ENCODE measurements at regions not wholly inside any gene's neighbourhood (a gene's known extent, or its start where the extent isn't known, plus 50 kb on each side); places are given as distances from the start of the nearest gene placed in this dataset.

GRCh38 chr4:117327491-117327890 lies 242.1 kb upstream of the TRAM1L1 start:
- DNase-seq, result no peak

- no peak for DNase-seq
Measured at GRCh38 chr4:117328333-117328732, 243.0 kb upstream of the TRAM1L1 start.

GRCh38 chr4:117331817-117332216 lies 246.4 kb upstream of the TRAM1L1 start:
- DNase-seq, result no peak

DNA sequence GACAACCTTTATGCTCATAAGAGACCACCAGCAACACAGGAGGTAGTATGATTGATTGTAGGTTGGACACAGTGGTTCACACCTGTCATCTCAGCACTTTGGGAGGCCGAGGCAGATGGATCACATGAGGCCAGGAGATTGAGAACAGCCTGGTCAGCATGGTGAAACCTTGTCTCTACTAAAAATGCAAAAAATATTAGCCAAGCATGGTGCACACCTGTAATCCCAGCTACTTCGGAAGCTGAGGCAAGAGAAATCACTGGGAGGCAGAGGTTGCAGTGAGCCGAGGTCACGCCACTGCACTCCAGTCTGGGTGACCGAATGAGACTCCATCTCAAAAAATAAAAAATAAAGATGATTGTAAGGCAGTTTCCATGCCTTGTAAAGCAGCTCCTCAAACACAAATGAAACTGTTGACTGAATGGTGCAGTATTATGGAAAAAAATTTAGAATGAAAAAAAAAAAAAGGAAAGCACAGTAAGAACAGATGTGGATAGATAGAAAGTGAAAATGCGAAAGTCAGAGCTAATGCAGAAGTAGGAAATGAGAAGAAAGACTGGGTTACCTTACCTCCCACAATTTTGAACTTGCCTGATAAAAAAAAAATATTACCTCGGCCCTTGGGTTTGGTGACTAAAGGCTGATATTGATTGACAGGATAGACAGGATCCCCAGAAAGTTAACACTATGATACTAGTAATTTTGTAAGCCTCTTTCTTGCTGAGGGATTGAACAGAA lies 249.2 kb upstream of the TRAM1L1 start:
- DNase-seq, result no peak

GRCh38 chr4:117357437-117357836 lies 272.1 kb upstream of the TRAM1L1 start:
- no peak for DNase-seq

GRCh38 chr4:117357866-117358265 lies 272.5 kb upstream of the TRAM1L1 start:
- DNase-seq, result no peak

- no peak for DNase-seq
Measured at GRCh38 chr4:117370944-117371668, 285.7 kb upstream of the TRAM1L1 start.

DNA sequence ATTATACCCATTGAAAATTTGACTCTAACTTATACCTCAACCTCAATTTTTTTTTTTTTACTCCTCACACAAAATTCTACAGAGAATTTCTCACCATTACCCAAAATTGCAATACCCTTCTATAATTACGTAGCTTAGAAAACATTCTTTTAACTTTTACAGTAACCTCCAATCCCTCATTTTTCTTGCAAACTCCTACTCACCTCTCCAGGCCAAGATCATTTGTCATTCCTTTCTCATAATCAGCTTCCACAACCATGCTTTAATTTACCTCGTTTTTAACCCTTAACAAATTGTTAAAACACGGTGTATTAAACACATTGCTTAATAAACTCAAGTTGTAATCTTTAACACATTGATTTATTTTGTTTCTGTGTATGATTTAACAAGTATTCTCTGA lies 289.7 kb upstream of the TRAM1L1 start:
- DNase-seq, result no peak

DNA sequence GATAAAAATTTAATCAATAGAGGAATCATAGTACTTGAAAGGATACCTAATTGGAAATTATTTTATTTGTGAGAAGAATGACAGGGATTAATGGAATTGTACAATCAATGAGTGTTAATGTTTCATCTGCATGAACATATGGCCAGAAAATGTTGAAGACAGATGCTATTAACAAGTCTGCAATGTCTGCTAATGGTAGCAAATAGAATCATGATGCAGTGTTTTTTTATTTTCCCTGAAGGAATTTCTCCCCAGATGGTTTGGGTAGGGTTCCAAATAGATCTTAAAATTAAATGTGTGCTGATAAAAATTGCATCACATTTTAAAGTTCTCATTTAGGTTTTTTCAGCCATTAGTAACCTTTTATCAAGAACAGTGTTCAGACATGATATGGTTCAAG lies 291.3 kb upstream of the TRAM1L1 start:
- DNase-seq, result no peak

DNA sequence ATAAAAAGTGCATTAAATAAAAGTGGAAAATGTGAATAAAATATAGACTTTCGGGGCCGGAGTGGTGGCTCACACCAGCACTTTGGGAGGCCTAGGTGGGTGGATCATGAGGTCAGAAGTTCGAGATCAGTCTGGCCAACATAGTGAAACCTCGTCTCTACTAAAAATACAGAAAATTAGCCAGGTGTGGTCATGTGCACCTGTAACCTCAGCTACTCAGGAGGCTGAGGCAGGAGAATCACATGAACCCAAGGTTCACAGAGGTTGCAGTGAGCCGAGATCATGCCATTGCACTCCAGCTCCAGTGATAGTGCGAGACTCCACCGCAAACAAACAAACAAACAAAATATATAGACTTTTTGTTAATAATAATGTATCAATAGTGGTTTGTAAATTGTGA lies 293.6 kb upstream of the TRAM1L1 start:
- DNase-seq, result no peak

DNA sequence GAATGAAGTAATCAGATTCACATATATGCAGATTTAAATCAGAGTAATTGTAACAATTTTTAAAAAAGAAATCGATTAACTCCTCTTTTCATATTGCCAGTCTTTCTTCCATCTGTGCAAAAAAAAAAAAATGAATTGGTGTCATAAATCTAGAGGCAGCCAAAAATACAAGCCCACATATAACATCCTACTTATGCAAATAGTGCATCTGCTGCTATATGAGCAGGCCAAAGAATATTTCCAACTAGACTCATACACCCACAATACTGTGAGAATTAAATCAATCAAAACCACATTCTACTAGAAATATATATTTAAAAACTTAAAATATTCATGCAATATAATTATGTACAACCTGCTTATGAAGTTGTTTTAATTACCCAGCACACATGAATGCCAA lies 298.1 kb upstream of the TRAM1L1 start:
- DNase-seq, result no peak

GRCh38 chr4:117385526-117385925 lies 300.1 kb upstream of the TRAM1L1 start:
- no peak for DNase-seq

DNA sequence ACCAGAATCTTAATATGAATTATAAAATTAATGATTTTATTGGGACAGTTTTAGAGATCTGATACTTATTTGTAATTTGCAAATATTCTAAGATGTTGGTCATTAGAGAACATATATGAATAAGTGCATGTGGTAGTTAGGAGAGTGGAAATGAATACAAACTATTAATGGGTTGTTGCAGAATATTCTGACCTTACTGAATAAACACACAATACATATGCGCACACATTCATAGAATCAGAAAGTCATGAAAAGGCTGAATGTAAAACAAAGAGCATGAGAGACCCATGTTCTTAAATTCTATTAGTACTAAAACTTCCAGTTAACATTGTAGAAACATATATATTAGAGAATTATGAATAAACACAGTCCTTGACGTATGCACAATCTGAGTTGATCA lies 301.7 kb upstream of the TRAM1L1 start:
- DNase-seq, result no peak

GRCh38 chr4:117400039-117400835 lies 314.9 kb upstream of the TRAM1L1 start:
- no peak for DNase-seq

- no peak for DNase-seq
Measured at GRCh38 chr4:117412661-117413060, 327.3 kb upstream of the TRAM1L1 start.

- DNase-seq, result no peak
Measured at GRCh38 chr4:117417856-117418255, 332.5 kb upstream of the TRAM1L1 start.

- DNase-seq, result no peak
Measured at GRCh38 chr4:117420948-117421347, 335.6 kb upstream of the TRAM1L1 start.

- no peak for DNase-seq
Measured at GRCh38 chr4:117421706-117422105, 336.3 kb upstream of the TRAM1L1 start.

DNA sequence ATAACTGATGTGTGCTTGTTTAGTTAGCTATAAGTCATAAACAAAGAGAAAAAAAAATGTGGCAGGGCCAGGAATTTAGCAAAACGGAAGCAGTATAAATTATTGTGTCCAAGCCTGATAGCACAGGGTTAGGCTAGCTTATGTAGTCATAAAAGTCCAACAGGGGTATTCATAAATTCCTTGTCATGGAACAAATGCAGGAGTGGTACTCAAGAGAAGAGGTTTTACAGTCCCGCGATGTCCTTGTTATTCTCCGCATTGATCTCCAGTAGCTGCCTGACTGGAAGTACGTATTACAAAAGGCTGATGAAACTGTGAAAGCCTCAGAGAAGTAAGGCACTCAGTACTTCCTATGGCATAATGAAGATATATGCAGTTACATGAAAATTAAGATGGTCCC lies 336.9 kb upstream of the TRAM1L1 start:
- no peak for DNase-seq

- no peak for DNase-seq
Measured at GRCh38 chr4:117425636-117426035, 340.3 kb upstream of the TRAM1L1 start.

- DNase-seq, result no peak
Measured at GRCh38 chr4:117428536-117428935, 343.2 kb upstream of the TRAM1L1 start.

GRCh38 chr4:117429061-117429460 lies 343.7 kb upstream of the TRAM1L1 start:
- DNase-seq, result peak; percentile 1

DNA sequence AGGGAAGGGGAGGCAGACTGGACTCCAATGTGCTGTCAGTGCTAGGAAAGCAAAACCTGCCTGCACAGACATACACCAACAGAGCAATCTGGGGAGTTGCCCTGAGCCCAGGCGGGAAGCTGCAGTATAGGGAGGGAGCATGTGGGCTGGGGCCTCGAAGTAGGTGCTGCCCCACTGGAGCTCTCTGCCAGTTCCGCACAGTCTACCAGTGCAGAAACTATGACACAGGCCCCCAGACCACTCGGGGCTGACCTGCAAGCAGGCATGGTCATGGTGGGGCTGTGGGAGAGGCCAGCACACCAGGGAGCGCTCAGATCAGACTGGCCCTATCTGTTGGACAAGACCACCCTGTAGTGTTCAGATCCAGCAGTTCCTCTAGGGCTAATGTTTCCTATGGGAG lies 344.1 kb upstream of the TRAM1L1 start:
- no peak for DNase-seq

DNA sequence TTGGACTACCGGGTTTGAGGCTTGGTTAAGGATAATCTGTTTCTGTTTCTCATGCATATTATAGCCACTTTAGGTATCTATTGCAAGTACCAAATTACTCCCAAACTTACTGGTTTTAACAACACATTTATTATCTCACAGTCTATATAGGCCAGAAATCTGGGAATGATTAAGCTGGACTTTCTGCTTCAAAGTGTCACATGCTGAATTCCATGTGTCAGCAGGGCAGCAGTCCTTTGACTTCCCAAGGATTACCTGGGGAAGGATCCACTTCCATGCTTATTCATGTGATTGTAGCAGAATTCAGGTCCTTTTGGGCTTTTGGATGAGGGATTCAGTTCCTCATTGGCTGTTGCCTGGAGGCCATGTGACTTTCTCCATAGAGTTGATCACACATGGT lies 349.0 kb upstream of the TRAM1L1 start:
- no peak for DNase-seq

Data from activated CD4-positive, alpha-beta T cell treated with anti-CD3 and anti-CD28 coated beads, Interleukin-10, Interleukin-2, amounts not matched to agents 100 ng/mL and 50 ng/mL, durations not matched to agents 16 hours and 8 hours (primary cell).